HTR-8/SVneo (cell line): ENCODE measurements at regions not wholly inside any gene's neighbourhood (a gene's known extent, or its start where the extent isn't known, plus 50 kb on each side); places are given as distances from the start of the nearest gene placed in this dataset.

Source experiments
- DNase-seq: peaks from one replicate; pipeline ENCODE4 v3.0.0; 2011; ENCODE audit warnings: low spot score, mixed read lengths; ENCODE audit not compliant: insufficient read length
- FAIRE-seq: peaks from 2 replicates; lab custom pipeline; 2011; peaks lifted over from hg19 to GRCh38; lab: Jason Lieb, UNC

DNA sequence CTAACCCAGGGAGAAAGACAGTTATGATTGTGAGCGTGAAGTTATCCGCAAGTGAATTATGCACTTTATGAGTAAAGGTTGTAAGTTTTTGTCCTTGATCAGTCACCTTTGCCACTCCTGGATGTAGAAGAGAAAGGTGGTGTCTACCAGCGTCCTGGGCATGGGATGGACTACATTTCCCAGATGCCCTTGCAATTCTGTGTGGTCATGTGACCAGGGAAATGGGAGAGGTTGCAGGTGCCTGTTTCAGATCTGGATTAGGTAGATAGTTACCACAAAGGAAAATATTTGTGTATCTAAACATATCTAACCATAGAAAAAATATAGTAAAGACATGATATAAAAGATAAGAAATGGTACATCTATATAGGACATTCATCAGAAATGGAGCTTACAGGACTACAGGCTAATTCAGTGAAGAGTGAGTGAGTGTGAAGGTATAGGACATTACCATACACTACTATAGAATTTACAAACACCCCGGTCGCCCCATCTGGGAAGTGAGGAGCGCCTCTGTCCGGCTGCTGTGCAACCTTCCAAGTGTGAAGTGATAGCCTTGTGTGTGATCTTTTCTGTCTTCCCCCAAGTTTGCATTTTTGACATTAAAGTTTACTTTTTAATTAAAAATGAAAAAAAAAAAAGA, 51.6 kb upstream of the CACNA1A start:
- DNase-seq (no peak), FAIRE-seq (no peak)

DNA sequence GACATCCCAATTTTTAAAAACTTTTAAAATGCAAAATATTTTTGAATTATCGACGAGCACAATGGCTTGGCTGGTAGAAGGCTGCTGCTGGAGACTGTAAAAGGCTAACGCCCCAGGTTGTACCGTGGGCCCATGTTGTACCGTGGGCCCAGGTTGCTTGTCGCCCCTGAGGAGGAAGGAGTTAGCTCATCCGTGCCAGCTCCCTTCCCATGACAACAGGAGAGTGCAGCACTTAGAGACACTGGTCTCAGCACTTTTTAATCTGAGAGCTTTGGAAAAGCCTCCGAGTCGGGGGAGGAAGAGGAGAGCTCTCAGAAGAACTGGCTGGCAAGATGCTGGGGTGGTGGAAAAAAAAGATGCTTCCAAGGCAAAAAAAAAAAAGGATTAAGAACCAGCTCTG, 50.3 kb upstream of the CACNA1A start:
- FAIRE-seq: no peak
- no peak for DNase-seq
